ENCODE measurements at regions not wholly inside any gene's neighbourhood (a gene's known extent, or its start where the extent isn't known, plus 50 kb on each side); places are given as distances from the start of the nearest gene placed in this dataset.

DNA sequence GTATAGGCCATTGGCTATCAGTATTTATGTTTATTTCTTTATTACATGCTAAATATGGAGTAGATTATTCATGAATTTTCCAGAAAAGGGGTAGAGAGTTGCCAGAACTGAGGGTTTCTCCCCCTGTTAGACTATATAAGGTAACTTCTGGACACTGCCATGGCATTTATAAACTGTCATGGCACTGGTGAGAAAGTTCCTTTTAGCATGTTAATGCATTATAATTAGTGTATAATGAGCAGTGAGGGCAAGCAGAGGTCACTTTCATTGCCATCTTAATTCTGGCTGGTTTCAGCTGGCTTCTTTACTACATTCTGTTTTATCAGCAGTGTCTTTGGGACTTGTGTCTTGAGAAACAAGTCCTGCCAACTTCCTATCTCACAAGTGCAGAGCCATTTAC is 220.0 kb upstream of the CNR1 start:
- no peak for DNase-seq (ENCODE audit: low spot score)
- FAIRE-seq, result no peak

GRCh38 chr6:88383183-88383582 is 217.0 kb upstream of the CNR1 start:
- DNase-seq (ENCODE audit: low spot score) (no peak), FAIRE-seq (no peak)

DNA sequence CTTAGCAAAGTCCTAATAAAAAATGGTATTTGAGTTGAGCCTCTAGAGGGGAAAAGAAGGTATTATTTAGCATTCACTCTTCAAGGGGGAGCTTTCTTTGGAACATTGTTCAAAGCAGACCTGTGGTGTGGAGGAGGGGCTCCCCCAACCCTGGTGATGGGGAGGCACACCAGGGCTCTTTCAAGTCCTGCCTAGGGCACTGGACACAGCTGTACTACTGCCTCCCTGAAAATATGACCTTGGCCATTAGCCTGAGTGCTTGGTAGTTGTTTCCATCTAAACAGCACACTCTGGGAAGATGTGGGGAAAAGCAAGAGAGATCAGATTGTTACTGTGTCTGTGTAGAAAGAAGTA is 215.1 kb upstream of the CNR1 start:
- FAIRE-seq, result no peak
- no peak for DNase-seq (ENCODE audit: low spot score)

GRCh38 chr6:88380618-88381288 is 214.6 kb upstream of the CNR1 start:
- DNase-seq (ENCODE audit: low spot score), result no peak
- no peak for FAIRE-seq

GRCh38 chr6:88380083-88380482 is 213.9 kb upstream of the CNR1 start:
- DNase-seq (ENCODE audit: low spot score), result peak; percentile 69
- FAIRE-seq, result no peak

DNA sequence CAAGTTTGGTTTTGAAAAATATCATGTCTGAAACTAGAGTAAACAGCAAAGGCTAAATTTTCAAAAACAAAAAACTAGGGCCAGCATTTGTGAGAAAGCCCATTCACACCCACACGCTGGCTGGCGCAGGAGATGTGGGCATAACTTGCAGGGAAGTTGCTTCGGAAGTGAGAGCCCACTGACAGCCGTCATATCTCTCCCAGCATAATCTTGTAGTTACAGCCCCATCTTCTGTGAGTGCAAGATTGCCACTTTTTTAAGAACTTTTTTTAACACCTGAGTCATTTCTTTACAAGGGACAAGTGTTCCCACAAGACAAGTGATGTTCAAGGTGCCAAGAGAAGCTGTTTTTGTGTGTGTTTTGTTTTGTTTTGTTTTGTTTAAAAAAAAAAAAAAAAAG is 212.5 kb upstream of the CNR1 start:
- no peak for DNase-seq (ENCODE audit: low spot score)
- no peak for FAIRE-seq

DNA sequence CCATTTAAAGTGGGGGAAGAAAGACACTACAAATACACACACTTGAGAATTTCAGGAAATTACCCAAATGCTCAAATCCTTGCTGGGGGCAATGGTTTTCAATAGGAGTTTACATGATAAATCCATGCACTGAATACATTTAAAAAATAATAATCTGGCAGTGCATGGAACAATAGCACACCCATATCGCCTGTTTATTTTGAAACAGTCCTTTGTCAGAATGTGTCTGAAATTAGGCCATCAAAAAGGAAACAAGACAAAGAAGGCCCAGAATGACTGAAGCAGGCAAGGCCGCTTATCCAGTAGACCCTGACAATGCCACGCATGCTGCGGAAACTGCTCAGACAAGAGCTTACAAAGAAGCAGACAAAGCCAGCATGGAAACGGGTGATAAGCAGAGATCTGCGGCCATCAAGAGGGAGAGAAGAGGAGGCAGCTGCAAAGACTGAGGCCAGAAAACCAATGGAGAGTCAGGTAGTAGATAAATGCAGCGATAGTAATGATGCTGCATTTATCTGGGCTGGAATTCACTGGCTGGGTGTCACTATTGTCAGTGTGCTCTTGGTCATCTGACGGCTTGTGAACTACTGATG is 211.9 kb upstream of the CNR1 start:
- no peak for FAIRE-seq
- no peak for DNase-seq (ENCODE audit: low spot score)

GRCh38 chr6:88376768-88377387 is 210.7 kb upstream of the CNR1 start:
- DNase-seq (ENCODE audit: low spot score), result peak; percentile 39
- no peak for FAIRE-seq

- FAIRE-seq (no peak), DNase-seq (ENCODE audit: low spot score) (peak; percentile 6)
Measured at GRCh38 chr6:88376197-88376596, 210.1 kb upstream of the CNR1 start.

- no peak for FAIRE-seq
- no peak for DNase-seq (ENCODE audit: low spot score)
Measured at GRCh38 chr6:88374553-88374952, 208.4 kb upstream of the CNR1 start.

GRCh38 chr6:88371480-88371879 is 205.3 kb upstream of the CNR1 start:
- no peak for FAIRE-seq
- DNase-seq (ENCODE audit: low spot score), result no peak

GRCh38 chr6:88370127-88370710 is 204.1 kb upstream of the CNR1 start:
- DNase-seq (ENCODE audit: low spot score), result no peak
- no peak for FAIRE-seq

DNA sequence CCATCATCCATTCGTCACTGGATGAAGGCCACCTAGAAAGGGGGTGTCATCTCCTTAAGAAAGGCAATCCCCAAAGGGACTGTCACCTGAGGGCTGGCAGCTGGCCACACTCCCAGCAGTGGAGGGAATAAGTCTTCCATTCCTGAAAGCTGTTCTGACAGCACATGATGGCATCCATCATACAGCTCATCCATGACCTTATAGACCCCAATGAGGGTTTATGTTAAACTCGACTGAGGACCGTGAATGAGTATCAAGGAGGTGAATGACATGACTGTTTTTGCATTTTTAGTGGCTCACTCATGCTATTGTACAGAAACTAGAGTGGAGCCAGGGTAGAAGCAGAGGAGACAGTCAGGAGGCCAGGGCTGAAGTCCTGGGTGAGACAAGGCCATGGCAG is 203.1 kb upstream of the CNR1 start:
- no peak for FAIRE-seq
- DNase-seq (ENCODE audit: low spot score), result no peak

DNA sequence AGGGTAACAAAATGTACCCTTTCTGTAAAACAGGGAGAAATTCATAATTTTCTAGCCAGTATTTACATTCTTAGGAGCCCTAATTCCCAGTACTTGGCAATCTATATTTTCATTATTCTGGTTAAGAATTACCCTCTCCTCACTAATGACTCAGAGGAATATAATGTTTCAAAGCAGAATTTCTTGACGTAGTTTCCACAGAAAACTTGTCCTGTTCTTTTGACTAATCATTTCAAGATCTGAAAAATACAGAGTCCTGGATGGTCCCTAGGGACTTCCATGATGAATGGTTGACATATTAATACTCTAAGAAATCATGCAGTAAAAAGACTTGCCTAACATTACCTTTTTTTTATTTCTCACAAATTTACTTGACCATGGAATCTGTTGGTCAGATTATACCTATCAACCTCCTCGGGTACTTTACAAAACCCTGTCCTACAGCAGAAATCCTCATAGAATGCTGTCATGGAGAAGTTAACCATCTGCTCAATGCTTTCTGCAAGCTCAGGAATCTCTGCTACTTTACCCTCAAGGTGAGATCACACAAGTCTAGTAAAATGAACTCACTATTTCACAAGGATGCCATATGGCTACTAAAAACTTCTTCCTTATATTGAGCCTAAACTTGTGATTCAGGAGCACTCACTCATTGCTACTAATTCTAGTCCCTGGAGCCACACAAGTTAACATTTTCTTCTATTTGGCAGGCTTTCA is 202.1 kb upstream of the CNR1 start:
- DNase-seq (ENCODE audit: low spot score) (no peak), FAIRE-seq (no peak)

- DNase-seq (ENCODE audit: low spot score) (no peak), FAIRE-seq (no peak)
Measured at GRCh38 chr6:88367248-88367647, 201.1 kb upstream of the CNR1 start.

DNA sequence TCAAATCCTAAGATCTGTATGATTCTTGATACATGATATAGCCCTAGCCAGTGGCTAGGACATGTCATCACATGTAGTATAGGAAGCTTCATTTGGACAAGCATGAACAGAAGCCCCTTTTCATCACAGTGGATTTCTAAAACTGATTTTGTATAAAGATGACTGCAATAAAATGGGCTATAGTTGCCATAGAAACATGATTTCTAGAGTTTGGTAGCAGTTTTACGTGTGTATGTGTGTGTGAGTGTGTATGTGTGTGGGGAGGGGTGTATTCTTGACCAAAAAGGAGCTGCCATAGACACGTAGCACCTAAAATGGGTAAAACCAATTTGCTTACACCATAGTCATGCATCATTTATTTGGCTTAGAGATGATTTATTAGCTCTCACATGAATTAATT is 200.5 kb upstream of the CNR1 start:
- FAIRE-seq (no peak), DNase-seq (ENCODE audit: low spot score) (no peak)

- no peak for FAIRE-seq
Measured at GRCh38 chr6:88365656-88366055, 199.5 kb upstream of the CNR1 start.

DNA sequence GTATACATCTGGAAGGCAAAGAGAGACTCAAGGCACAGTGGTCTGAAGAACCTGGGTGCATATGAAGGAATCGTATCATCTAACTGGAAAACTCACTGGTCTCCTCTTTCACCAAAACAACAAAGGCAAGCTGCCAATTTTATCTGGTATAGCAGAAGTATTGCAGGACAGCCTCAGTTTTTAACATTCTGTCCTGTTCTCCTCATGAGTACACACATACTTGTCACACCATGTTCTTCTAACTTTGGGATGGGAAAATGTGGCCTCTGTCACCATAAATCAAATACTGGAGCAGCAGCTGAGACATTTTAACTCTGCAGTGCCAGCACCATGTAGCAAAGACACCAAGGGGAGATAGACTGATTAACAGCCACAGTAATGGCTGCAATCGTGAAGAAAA is 199.1 kb upstream of the CNR1 start:
- DNase-seq (ENCODE audit: low spot score), result no peak
- FAIRE-seq, result no peak

More at GRCh38 chr6:88365656-88366055, 199.5 kb upstream of the CNR1 start:
- no peak for DNase-seq (ENCODE audit: low spot score)

DNA sequence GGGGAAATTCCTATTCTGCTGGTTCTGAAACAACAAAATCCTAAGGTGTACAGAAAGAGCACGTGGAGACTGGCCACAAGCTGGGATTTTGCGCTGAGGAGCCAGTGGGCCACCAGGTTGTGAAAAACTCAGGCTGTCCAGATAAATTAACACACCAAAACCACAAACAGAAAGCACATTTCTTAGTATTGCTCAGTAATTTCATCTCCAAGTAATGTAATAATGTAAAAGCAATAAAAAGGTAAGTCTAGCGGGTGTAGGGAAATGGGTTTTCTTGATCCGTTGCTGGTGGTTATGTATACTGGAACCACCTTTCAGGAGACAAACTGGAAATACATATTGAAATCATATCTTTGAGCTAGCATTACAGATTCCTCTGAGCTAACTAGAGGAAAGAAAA is 195.6 kb upstream of the CNR1 start:
- FAIRE-seq, result no peak
- no peak for DNase-seq (ENCODE audit: low spot score)

- DNase-seq (ENCODE audit: low spot score), result no peak
- FAIRE-seq, result no peak
Measured at GRCh38 chr6:88361298-88361697, 195.2 kb upstream of the CNR1 start.

GRCh38 chr6:88360203-88360797 is 194.2 kb upstream of the CNR1 start:
- FAIRE-seq, result no peak
- DNase-seq (ENCODE audit: low spot score), result peak; percentile 32

Measured in urothelium cell line (cell line).